ENCODE measurements at regions not wholly inside any gene's neighbourhood (a gene's known extent, or its start where the extent isn't known, plus 50 kb on each side); places are given as distances from the start of the nearest gene placed in this dataset.

GRCh38 chr2:15871239-15871783 lies 69.0 kb upstream of the MYCN start:
- no peak for TF ChIP-seq CTCF (IDR thresholded peaks at IDR 0.05; ENCODE audit: insufficient read depth, low read depth, low read length)
- TF ChIP-seq EZH2 (IDR thresholded peaks at IDR 0.05; ENCODE audit: insufficient read depth, low read length) = no peak
- Mint-ChIP-seq H3K36me3 (ENCODE audit: low read depth, unreplicated experiment) (no peaks in the 10 kb centered on the region), H3K27me3 (ENCODE audit: low read depth, unreplicated experiment) (no peaks in the 10 kb centered on the region), H3K27ac (ENCODE audit: unreplicated experiment) (no peak overlapping the region), H3K9me3 (ENCODE audit: unreplicated experiment) (peaks cover 2% of the 10 kb centered on the region), H3K4me3 (ENCODE audit: unreplicated experiment) (no peak overlapping the region), H3K4me1 (ENCODE audit: low read depth, unreplicated experiment) (no peaks in the 10 kb centered on the region)
- no peak overlapping the region for H3K27ac ChIP-seq (ENCODE audit: low read depth, low read length)
- H3K9me3 ChIP-seq (ENCODE audit: insufficient read depth, low read depth, low read length) = no peaks in the 10 kb centered on the region
- no peak overlapping the region for H3K9ac ChIP-seq (ENCODE audit: low read length)
- DNase-seq (ENCODE audit: low read depth) = no peak
- H4K20me1 ChIP-seq (ENCODE audit: insufficient read depth, low read length) = no peaks in the 10 kb centered on the region
- no peak overlapping the region for H3K4me2 ChIP-seq (ENCODE audit: low read length)
- H3K36me3 ChIP-seq (ENCODE audit: insufficient read depth, low read length) = no peaks in the 10 kb centered on the region
- H2AFZ ChIP-seq (ENCODE audit: low read depth, low read length) = no peak overlapping the region
- H3K27me3 ChIP-seq (ENCODE audit: insufficient read depth, low read length) = no peaks in the 10 kb centered on the region
- H3K4me3 ChIP-seq (ENCODE audit: insufficient read depth, low read depth, low read length) = no peak overlapping the region
- no peaks in the 10 kb centered on the region for H3K4me1 ChIP-seq (ENCODE audit: insufficient read depth, low read length)
- H3K79me2 ChIP-seq (ENCODE audit: insufficient read depth, low read length) = no peaks in the 10 kb centered on the region
- no peak for FAIRE-seq

DNA sequence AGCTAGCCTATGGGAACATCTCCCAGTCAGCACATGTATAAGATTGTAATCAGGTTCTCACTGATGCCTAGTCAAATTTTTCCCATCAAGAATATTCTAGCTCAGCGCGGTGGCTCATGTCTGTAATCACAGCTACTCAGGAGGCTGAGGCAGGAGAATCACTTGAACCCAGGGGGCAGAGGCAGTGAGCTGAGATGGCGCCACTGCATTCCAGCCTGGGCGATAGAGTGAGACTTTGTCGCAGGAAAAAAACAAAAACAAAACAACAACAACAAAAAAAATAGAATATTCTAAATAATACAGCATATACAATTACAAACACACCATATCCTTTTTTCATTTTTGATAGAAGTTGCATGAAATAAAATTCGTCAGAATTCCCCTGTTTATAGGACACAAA lies 67.5 kb upstream of the MYCN start:
- FAIRE-seq = no peak
- no peaks in the 10 kb centered on the region for H3K9me3 ChIP-seq (ENCODE audit: insufficient read depth, low read depth, low read length)
- H3K4me1 ChIP-seq (ENCODE audit: insufficient read depth, low read length) = no peaks in the 10 kb centered on the region
- no peaks in the 10 kb centered on the region for H3K4me1 Mint-ChIP-seq (ENCODE audit: low read depth, unreplicated experiment)
- H2AFZ ChIP-seq (ENCODE audit: low read depth, low read length) = no peak overlapping the region
- no peak overlapping the region for H3K27ac ChIP-seq (ENCODE audit: low read depth, low read length)
- H3K36me3 Mint-ChIP-seq (ENCODE audit: low read depth, unreplicated experiment) = no peaks in the 10 kb centered on the region
- H3K36me3 ChIP-seq (ENCODE audit: insufficient read depth, low read length) = no peaks in the 10 kb centered on the region
- no peaks in the 10 kb centered on the region for H3K27me3 Mint-ChIP-seq (ENCODE audit: low read depth, unreplicated experiment)
- peaks cover 2% of the 10 kb centered on the region for H3K9me3 Mint-ChIP-seq (ENCODE audit: unreplicated experiment)
- H3K9ac ChIP-seq (ENCODE audit: low read length) = no peak overlapping the region
- no peak overlapping the region for H3K27ac Mint-ChIP-seq (ENCODE audit: unreplicated experiment)
- no peak for TF ChIP-seq EZH2 (IDR thresholded peaks at IDR 0.05; ENCODE audit: insufficient read depth, low read length)
- TF ChIP-seq CTCF (IDR thresholded peaks at IDR 0.05; ENCODE audit: insufficient read depth, low read depth, low read length) = no peak
- no peak overlapping the region for H3K4me3 ChIP-seq (ENCODE audit: insufficient read depth, low read depth, low read length)
- no peak overlapping the region for H3K4me3 Mint-ChIP-seq (ENCODE audit: unreplicated experiment)
- H3K27me3 ChIP-seq (ENCODE audit: insufficient read depth, low read length) = no peaks in the 10 kb centered on the region
- no peak for DNase-seq (ENCODE audit: low read depth)
- no peaks in the 10 kb centered on the region for H4K20me1 ChIP-seq (ENCODE audit: insufficient read depth, low read length)
- H3K79me2 ChIP-seq (ENCODE audit: insufficient read depth, low read length) = no peaks in the 10 kb centered on the region
- no peak overlapping the region for H3K4me2 ChIP-seq (ENCODE audit: low read length)

DNA sequence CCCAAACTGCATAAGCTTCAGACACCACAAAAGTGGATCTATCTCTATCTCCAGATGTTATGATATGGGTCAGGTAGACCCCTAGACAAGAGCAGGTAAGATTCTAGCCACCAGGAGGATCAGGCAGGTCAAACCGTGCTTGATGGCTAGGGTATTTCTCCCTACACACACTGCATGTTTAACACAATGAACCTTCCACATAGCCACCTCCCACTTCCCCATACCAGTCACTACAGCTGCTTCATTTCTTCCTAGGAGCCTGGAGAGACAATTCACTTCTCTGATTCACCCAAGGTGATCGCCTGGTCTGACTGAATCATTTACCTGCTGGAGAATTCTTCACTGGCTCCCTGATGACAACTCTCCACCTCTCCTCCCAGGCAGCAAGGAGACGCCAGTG lies 66.0 kb upstream of the MYCN start:
- Histone ChIP-seq H3K4me3 (ENCODE audit: insufficient read depth, low read depth, low read length) (no peak overlapping the region), H3K9ac (ENCODE audit: low read length) (no peak overlapping the region), H3K27ac (ENCODE audit: low read depth, low read length) (no peak overlapping the region), H3K9me3 (ENCODE audit: insufficient read depth, low read depth, low read length) (no peaks in the 10 kb centered on the region), H3K27me3 (ENCODE audit: insufficient read depth, low read length) (no peaks in the 10 kb centered on the region), H3K4me2 (ENCODE audit: low read length) (no peak overlapping the region), H2AFZ (ENCODE audit: low read depth, low read length) (no peak overlapping the region), H4K20me1 (ENCODE audit: insufficient read depth, low read length) (no peaks in the 10 kb centered on the region), H3K79me2 (ENCODE audit: insufficient read depth, low read length) (no peaks in the 10 kb centered on the region), H3K36me3 (ENCODE audit: insufficient read depth, low read length) (no peaks in the 10 kb centered on the region), H3K4me1 (ENCODE audit: insufficient read depth, low read length) (no peaks in the 10 kb centered on the region)
- Mint-ChIP-seq H3K27me3 (ENCODE audit: low read depth, unreplicated experiment) (no peaks in the 10 kb centered on the region), H3K4me1 (ENCODE audit: low read depth, unreplicated experiment) (no peaks in the 10 kb centered on the region), H3K4me3 (ENCODE audit: unreplicated experiment) (no peak overlapping the region), H3K9me3 (ENCODE audit: unreplicated experiment) (peaks cover 2% of the 10 kb centered on the region), H3K27ac (ENCODE audit: unreplicated experiment) (no peak overlapping the region), H3K36me3 (ENCODE audit: low read depth, unreplicated experiment) (no peaks in the 10 kb centered on the region)
- TF ChIP-seq EZH2 (IDR thresholded peaks at IDR 0.05; ENCODE audit: insufficient read depth, low read length) (no peak), CTCF (IDR thresholded peaks at IDR 0.05; ENCODE audit: insufficient read depth, low read depth, low read length) (no peak)
- DNase-seq (ENCODE audit: low read depth) (no peak), FAIRE-seq (no peak)

Data from astrocyte (in vitro differentiated cells and primary cell).